ENCODE measurements at regions not wholly inside any gene's neighbourhood (a gene's known extent, or its start where the extent isn't known, plus 50 kb on each side); places are given as distances from the start of the nearest gene placed in this dataset.

GRCh38 chr7:41162612-41163011, 540.3 kb downstream of the INHBA start:
- no peak for DNase-seq

DNA sequence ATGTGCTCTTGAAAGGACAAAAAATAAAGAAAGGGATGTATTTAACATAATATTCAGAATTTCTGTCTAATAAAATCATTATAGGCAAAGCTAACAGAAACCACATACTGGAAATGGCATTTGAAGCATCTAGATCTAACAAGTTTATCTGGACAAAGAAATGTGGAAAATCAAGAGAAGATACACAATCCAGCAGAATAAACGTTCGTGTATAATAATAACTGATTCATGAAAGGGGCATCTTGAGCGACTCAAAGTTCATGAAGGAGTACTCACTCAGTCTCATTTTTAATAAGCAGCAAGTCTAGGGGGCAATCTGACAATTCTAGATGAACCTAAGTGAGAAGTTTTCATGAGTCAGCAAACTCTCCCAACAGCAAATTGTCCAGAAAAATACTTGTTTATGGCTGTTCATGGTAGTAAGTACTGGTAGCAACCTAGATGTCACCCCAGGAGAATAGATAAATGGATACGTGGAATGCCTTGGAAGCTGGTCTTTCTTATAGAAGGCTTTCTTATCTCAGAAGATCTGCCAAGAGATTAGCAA, 541.8 kb downstream of the INHBA start:
- no peak for DNase-seq

GRCh38 chr7:41156268-41156667, 546.6 kb downstream of the INHBA start:
- DNase-seq = no peak

DNA sequence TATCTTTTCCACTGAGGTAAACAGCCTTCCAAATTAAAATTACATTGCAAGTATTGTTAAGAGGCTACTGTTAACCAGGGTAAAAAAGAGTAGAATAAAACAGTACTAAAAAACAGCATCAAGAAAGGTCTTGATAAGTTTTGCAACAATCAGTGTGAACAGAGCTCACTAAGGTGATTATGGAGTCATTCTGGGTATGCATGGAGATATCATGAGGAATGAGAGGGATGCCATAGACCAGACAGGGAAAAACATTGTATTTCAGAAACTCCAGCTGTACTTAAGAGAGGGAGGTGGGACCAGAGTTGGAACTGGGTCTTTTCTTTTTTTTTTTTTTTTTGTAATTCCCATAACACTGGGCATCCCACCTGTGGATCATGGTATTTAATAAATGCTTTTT, 549.6 kb downstream of the INHBA start:
- DNase-seq = no peak

GRCh38 chr7:41152179-41152678, 550.7 kb downstream of the INHBA start:
- DNase-seq = no peak

DNA sequence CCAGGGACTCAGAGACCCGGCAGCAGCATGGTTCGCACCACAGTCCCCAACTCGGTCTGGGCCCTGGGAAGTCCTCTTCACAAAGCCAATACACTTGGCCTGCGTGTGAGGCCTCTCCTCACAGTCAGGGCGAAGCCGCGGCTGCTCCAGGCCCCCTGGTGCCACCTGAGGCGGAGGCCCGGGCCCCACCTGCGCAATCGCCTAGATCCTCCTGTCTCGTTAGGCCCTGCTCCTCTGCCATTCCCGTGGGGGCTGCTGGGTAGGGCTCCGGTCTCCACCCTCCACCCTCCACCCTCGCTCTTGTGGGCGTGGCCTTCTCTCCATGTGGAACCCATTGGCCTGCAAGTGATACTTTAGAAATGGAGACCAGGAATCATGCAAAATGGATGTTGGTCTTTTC, 553.3 kb downstream of the INHBA start:
- DNase-seq = no peak

GRCh38 chr7:41148521-41148951, 554.4 kb downstream of the INHBA start:
- no peak for DNase-seq

GRCh38 chr7:41147606-41148485, 555.0 kb downstream of the INHBA start:
- no peak for DNase-seq

GRCh38 chr7:41146429-41146828, 556.5 kb downstream of the INHBA start:
- no peak for DNase-seq

DNA sequence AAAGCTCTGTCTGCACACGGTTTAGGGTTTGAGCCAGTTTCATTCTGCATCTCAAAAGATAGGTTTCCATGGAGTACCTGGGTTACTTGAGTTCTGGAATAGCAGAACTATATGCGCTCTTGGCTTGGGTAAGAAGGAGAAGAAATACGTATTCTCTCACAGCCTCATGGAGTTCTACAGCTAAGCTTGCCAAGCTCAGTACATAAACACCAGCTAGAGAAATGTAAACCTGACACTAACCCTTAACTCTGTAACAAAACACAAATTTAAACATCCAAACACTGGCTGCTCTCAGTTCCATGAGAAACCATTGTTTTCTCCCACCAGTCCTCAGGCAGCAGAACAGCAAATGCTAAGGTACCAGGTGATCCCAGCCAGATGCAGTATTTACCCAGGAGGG, 557.2 kb downstream of the INHBA start:
- DNase-seq = no peak

- DNase-seq = no peak
Measured at GRCh38 chr7:41142904-41143473, 559.9 kb downstream of the INHBA start.

GRCh38 chr7:41139789-41140188, 563.1 kb downstream of the INHBA start:
- no peak for DNase-seq

DNA sequence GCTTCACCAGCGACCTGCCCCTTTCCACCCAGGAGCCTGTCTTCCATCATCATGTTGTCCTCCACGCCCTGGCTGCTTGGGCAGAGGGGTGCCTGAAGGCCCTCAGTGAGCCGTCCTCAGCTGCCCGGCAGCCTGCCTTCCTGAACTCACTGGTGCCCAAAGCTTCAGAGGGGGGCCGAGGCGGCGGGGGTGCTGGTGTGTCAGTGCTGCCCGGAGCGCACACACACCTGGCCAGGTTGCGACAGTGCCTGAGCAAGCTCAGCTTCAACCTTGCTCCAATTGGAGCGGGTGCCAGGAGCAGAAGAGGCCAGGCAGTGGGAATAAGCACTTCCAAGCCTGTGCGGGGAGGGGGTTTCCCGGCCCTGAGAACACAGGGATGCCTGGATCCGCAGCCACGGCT, 566.3 kb downstream of the INHBA start:
- DNase-seq = no peak

- no peak for DNase-seq
Measured at GRCh38 chr7:41135511-41135910, 567.4 kb downstream of the INHBA start.

DNA sequence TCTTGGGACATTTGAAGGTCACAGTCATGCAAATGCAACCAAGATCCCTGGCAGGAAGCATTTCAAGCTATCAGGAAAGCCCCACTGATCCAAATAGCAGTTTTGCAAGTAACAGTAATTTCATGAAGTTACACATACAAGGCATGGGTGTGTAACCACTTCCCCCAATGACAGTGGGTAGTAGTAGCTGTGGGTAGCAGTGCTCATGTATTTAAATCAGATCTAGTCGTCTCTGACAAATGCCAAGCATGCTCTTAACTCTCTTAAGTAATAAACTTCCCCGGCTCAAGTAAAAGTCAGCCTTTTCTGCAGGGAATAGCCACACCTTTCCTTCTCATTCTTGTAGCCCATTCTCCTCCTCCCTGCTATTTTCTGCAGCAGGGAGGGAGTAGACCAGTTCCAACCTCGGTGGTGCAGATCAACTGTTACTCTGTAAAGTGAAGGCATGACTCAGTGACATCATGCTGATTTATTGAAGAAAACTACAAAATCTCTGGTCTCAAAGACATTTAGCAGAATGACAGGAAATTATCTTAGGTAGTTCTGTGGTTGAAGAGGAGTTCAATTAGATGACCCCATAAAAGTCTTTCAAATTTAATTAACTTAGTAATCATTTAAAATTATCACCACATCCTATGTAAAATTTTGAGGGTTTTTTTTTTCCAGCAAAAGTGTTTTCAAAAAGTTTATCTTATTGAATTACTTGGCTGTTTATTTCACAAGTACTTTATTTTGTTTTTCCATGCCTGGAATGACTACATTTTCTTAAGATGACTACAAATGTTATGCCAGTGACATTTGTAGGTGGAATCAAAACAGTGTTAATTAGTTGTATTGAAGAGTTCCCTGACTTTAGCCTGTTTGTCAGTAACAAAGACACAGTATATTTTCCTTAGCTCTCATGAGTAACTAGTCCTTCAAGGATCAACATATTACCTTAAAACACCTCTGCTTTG, 568.3 kb downstream of the INHBA start:
- DNase-seq = peak; percentile 55 to 87 (median 74)

- no peak for DNase-seq
Measured at GRCh38 chr7:41133690-41134299, 569.1 kb downstream of the INHBA start.

GRCh38 chr7:41131956-41132355, 570.9 kb downstream of the INHBA start:
- no peak for DNase-seq

- peak in 2 of 4 experiments; percentile 8 to 9 for DNase-seq
Measured at GRCh38 chr7:41130561-41131236, 572.2 kb downstream of the INHBA start.

GRCh38 chr7:41130086-41130485, 572.8 kb downstream of the INHBA start:
- peak in 3 of 4 experiments; percentile 21 to 36 (median 23) for DNase-seq

GRCh38 chr7:41125343-41125742, 577.5 kb downstream of the INHBA start:
- no peak for DNase-seq

- peak in 3 of 4 experiments; percentile 14 to 45 (median 41) for DNase-seq
Measured at GRCh38 chr7:41122256-41122987, 580.5 kb downstream of the INHBA start.
